ENCODE measurements at regions not wholly inside any gene's neighbourhood (a gene's known extent, or its start where the extent isn't known, plus 50 kb on each side); places are given as distances from the start of the nearest gene placed in this dataset.
A peak's percentile ranks its signal among the peaks of the same experiment; 100 is the strongest.

GRCh38 chr18:51666763-51667191 is 469.3 kb upstream of the MEX3C start:
- no peaks in the 10 kb centered on the region for H3K36me3 ChIP-seq (ENCODE audit: control insufficient read depth in 4 of 4, insufficient read depth in 4 of 4, low read length in 4 of 4)
- no peaks in the 10 kb centered on the region for H3K27me3 ChIP-seq (ENCODE audit: control insufficient read depth in 3 of 3, insufficient read depth in 3 of 3, low read length in 2 of 3)
- no peak for TF ChIP-seq CTCF (IDR thresholded peaks at IDR 0.05; ENCODE audit: control extremely low read depth, extremely low read depth)
- H3K9me3 ChIP-seq (ENCODE audit: control insufficient read depth in 4 of 4, insufficient read depth in 3 of 4, low read length in 3 of 4), result no peaks in the 10 kb centered on the region
- peak; percentile 69 to 87 (median 69) for DNase-seq
- H3K9ac ChIP-seq (ENCODE audit: insufficient read depth in 1 of 2, low read length in 2 of 2), result no peak overlapping the region
- H3K4me1 ChIP-seq (ENCODE audit: control insufficient read depth in 5 of 5, insufficient read depth in 5 of 5, low read length in 5 of 5), result no peaks in the 10 kb centered on the region
- ATAC-seq (ENCODE audit: insufficient read depth, low FRiP score), result no peak
- 34 to 43% methylated on average over 7 of the region's 7 CpGs for WGBS, 2 donors
- no peak overlapping the region for H3K27ac ChIP-seq (ENCODE audit: low read depth in 1 of 2, low read length in 1 of 2)
- no peak overlapping the region for H3K4me3 ChIP-seq

- 8 to 10% methylated on average over 10 of the region's 10 CpGs for WGBS, 2 donors
- no peaks in the 10 kb centered on the region for H3K9me3 ChIP-seq (ENCODE audit: control insufficient read depth in 4 of 4, insufficient read depth in 3 of 4, low read length in 3 of 4)
- H3K27me3 ChIP-seq (ENCODE audit: control insufficient read depth in 3 of 3, insufficient read depth in 3 of 3, low read length in 2 of 3), result no peaks in the 10 kb centered on the region
- no peak overlapping the region for H3K27ac ChIP-seq (ENCODE audit: low read depth in 1 of 2, low read length in 1 of 2)
- DNase-seq (peak; percentile 61 to 78 (median 69)), ATAC-seq (ENCODE audit: insufficient read depth, low FRiP score) (no peak)
- H3K9ac ChIP-seq (ENCODE audit: insufficient read depth in 1 of 2, low read length in 2 of 2), result no peak overlapping the region
- no peak overlapping the region for H3K4me3 ChIP-seq
- peak; percentile 37 for TF ChIP-seq CTCF (IDR thresholded peaks at IDR 0.05; ENCODE audit: control extremely low read depth, extremely low read depth)
- H3K36me3 ChIP-seq (ENCODE audit: control insufficient read depth in 4 of 4, insufficient read depth in 4 of 4, low read length in 4 of 4), result no peaks in the 10 kb centered on the region
- no peaks in the 10 kb centered on the region for H3K4me1 ChIP-seq (ENCODE audit: control insufficient read depth in 5 of 5, insufficient read depth in 5 of 5, low read length in 5 of 5)
These were observed 470.6 kb upstream of the MEX3C start for GRCh38 chr18:51668101-51668500.

GRCh38 chr18:51668607-51669006 is 471.1 kb upstream of the MEX3C start:
- 58 to 61% methylated on average over 2 of the region's 2 CpGs for WGBS, 2 donors
- H3K4me1 ChIP-seq (ENCODE audit: control insufficient read depth in 5 of 5, insufficient read depth in 5 of 5, low read length in 5 of 5), result no peaks in the 10 kb centered on the region
- ATAC-seq (ENCODE audit: insufficient read depth, low FRiP score) (no peak), DNase-seq (no peak)
- no peak overlapping the region for H3K27ac ChIP-seq (ENCODE audit: low read depth in 1 of 2, low read length in 1 of 2)
- H3K4me3 ChIP-seq, result no peak overlapping the region
- TF ChIP-seq CTCF (IDR thresholded peaks at IDR 0.05; ENCODE audit: control extremely low read depth, extremely low read depth), result no peak
- no peaks in the 10 kb centered on the region for H3K36me3 ChIP-seq (ENCODE audit: control insufficient read depth in 4 of 4, insufficient read depth in 4 of 4, low read length in 4 of 4)
- no peaks in the 10 kb centered on the region for H3K27me3 ChIP-seq (ENCODE audit: control insufficient read depth in 3 of 3, insufficient read depth in 3 of 3, low read length in 2 of 3)
- H3K9me3 ChIP-seq (ENCODE audit: control insufficient read depth in 4 of 4, insufficient read depth in 3 of 4, low read length in 3 of 4), result no peaks in the 10 kb centered on the region
- H3K9ac ChIP-seq (ENCODE audit: insufficient read depth in 1 of 2, low read length in 2 of 2), result no peak overlapping the region

GRCh38 chr18:51686590-51686989 is 489.1 kb upstream of the MEX3C start:
- H3K27ac ChIP-seq (ENCODE audit: low read depth in 1 of 2, low read length in 1 of 2), result no peak overlapping the region
- no peaks in the 10 kb centered on the region for H3K27me3 ChIP-seq (ENCODE audit: control insufficient read depth in 3 of 3, insufficient read depth in 3 of 3, low read length in 2 of 3)
- ATAC-seq (ENCODE audit: insufficient read depth, low FRiP score) (no peak), DNase-seq (no peak)
- H3K36me3 ChIP-seq (ENCODE audit: control insufficient read depth in 4 of 4, insufficient read depth in 4 of 4, low read length in 4 of 4), result no peaks in the 10 kb centered on the region
- 68 to 74% methylated on average over 7 of the region's 7 CpGs for WGBS, 2 donors
- H3K9ac ChIP-seq (ENCODE audit: insufficient read depth in 1 of 2, low read length in 2 of 2), result no peak overlapping the region
- H3K4me1 ChIP-seq (ENCODE audit: control insufficient read depth in 5 of 5, insufficient read depth in 5 of 5, low read length in 5 of 5), result no peaks in the 10 kb centered on the region
- no peak for TF ChIP-seq CTCF (IDR thresholded peaks at IDR 0.05; ENCODE audit: control extremely low read depth, extremely low read depth)
- no peak overlapping the region for H3K4me3 ChIP-seq
- no peaks in the 10 kb centered on the region for H3K9me3 ChIP-seq (ENCODE audit: control insufficient read depth in 4 of 4, insufficient read depth in 3 of 4, low read length in 3 of 4)

Measured in lung (tissue), 11 donors.